GM21526 (cell line): ENCODE measurements at regions not wholly inside any gene's neighbourhood (a gene's known extent, or its start where the extent isn't known, plus 50 kb on each side); places are given as distances from the start of the nearest gene placed in this dataset.

Experiments
- ATAC-seq: cut with Tn5 transposase; IDR thresholded peaks from one replicate; pipeline ENCODE4 v1.9.1; 2021; ENCODE audit warnings: moderate library complexity; ENCODE audit not compliant: unreplicated experiment, low FRiP score

DNA sequence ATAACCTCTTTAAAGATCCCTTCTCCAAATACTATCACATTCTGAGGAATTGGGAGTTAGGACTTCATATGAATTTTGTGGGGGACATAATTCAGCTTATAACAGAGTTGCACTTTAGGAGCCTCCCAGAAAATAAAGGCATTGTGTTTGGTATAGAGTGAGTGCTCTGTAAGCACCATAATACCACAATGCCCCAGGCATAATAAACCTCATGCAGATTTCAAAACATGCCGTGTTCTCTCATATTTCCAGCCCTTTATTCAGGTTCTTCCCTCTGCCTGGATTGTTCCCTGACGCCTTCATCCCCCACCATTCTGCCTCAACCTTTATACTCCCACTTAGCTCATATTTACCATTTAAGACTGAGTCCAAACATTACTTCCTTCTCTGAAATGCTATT, 398.8 kb upstream of the FAT3 start:
- ATAC-seq = no peak

- no peak for ATAC-seq
Measured at GRCh38 chr11:91823252-91823830, 401.3 kb upstream of the FAT3 start.

DNA sequence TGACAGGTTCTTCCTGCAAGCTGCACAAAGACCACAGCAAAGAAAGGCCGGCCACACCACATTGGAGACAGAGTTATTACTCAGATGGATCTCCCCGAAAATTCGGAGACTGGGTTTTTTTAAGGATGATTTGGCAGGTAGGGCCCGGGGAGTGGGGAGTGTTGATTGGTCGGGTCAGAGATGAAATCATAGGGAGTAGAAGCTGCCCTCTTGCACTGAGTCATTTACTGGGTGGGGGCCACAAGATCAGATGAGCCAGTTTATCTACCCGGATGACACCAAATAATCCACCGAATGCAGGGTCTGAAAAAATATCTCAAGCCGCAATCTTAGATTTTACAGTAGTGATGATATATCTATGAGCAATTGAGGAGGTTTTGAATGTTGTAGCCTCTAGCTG, 401.8 kb upstream of the FAT3 start:
- ATAC-seq = no peak

DNA sequence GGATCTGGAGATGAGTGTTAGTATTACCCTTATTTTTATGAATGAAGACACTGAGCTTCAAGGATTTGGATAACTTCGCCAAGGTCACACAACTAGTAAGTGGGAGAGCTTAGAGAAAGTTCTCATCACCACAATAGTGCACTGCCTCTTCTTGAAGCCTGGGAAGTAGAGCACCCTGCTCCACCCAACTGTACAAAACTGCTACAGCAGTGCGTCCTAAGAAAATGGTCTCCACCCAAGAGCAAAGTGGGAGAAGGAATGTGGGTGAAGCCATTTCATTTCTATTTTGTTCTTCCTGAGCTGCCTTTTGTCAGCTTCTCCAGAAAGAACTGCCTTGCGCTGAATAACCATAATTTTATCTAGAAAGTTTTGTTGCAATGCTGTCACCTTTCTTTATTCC, 403.9 kb upstream of the FAT3 start:
- no peak for ATAC-seq

DNA sequence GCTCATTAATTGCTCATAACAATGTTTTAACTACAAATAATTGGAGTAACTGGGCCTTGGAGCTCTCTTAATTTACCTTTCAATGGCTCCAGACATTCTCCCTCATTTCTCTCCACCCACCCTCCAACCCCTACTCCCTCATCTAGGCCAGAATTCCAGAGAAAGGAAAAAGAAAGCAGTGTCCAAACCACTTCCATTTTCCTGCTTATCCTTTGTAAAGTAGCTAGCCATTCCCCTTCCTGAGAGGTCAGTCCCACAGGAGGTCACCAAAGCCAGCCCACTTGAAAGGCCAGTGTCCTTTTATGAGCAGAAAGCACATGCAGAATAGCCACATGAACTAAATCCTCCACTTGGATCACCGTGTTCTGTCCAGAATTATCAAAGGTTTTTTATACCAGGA, 404.8 kb upstream of the FAT3 start:
- ATAC-seq = no peak

- no peak for ATAC-seq
Measured at GRCh38 chr11:91819195-91819594, 405.4 kb upstream of the FAT3 start.

GRCh38 chr11:91817996-91818395, 406.6 kb upstream of the FAT3 start:
- no peak for ATAC-seq

DNA sequence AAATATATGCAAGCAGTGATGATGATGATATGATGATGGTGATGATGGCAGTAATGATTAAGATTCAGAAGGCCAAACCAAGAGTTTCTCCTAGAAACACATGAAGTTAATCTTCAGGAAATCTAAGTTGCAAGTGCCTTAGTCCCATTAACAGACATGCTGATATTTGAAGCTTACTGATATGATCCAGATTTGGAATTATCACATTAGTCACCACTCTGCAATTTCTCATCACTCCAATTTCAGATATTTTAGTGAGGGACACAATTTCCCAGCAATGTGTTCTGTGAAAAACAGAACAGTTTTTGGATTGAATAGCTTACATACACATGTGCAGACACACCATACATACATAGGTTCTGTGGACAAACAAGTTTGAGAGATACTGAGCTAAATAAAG, 411.4 kb upstream of the FAT3 start:
- ATAC-seq = no peak

DNA sequence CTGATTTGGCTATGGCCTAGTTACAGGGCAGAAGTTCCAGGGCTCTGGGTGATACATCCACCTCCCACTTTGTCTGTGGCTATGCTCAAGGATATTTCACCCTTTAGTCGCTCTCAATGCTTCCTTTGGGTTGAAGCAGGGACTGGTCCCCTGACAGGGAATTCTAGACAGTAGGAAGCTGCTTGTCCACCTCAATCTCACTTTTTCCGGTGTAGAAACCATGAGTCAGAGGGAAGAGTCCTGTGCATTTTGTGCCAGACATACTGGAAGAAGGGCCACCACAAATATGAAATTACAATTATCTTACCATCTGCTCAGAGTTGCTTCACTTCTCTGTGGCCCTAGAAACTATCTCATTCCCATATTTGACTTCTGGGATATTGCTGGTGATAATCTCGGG, 413.7 kb upstream of the FAT3 start:
- no peak for ATAC-seq

GRCh38 chr11:91805293-91805692, 419.3 kb upstream of the FAT3 start:
- no peak for ATAC-seq

DNA sequence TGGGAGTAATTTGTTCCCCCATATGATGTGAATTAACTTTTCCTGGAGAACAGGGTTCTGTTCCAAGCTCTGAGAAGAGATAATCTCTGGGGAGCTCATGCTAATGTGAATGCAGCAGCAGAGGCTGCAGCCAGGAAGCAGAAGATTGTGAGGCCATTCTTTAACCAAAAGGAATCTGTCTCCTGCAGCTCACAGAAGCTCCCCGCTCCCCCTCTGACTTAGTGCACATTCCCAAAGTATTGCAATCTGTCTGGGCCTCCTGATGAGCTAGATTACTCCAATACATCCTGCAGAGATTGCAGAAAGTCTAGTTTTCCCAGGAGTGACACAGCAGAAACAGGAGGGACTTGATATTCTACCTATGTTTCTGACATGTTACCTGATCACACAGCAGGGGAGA, 420.6 kb upstream of the FAT3 start:
- ATAC-seq = no peak

DNA sequence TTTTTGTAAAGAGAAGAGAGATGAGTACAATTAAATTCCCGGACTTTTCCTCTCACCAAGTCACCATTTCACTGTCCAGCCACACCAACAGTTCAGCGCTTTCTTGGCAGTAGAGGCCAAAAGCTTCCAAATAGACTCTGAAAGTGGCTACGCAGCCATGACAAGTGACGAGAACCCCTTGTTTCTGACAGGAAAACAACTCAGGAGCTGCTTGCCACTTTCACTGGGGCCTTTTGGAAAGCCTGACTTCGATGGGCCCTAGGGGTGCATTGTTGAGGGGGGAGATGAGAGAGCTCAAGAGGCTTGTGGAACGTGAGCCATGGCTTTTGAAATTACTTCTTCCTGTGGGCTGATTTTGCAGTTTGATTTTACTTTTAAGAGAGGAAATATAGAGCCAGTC, 422.1 kb upstream of the FAT3 start:
- ATAC-seq = no peak

DNA sequence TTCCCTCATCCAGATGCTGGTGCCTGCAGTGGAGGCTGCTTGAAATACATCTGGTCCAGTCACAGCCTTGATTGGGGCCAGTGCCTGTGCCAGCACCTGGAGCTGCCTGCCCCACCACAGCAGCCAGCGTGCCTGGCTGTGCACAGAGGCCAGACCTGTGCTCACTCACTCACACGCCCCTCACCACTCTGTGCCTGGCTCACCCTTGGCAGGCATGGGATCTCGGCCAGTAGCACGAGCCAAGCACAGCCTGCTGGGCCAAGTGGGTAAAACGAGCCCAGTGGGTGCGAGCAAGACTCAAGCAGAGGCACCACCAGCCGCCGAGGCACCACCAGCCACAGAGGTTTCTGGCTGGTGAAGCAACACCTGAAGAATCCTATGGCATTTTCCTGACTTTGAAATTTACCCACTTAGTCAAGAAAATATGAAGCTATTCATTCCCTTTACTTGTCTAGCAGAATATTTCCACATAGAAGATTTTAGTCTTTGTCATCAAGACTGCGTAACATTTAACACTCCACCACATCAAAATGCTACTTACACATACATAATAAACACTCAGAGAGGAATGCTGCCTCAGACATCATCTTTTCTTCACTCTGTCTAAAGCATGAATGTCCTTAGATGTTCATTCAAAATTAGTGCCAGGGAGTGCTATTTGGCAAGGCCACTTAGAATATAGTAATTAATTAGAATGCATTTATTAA, 424.3 kb upstream of the FAT3 start:
- ATAC-seq = no peak

DNA sequence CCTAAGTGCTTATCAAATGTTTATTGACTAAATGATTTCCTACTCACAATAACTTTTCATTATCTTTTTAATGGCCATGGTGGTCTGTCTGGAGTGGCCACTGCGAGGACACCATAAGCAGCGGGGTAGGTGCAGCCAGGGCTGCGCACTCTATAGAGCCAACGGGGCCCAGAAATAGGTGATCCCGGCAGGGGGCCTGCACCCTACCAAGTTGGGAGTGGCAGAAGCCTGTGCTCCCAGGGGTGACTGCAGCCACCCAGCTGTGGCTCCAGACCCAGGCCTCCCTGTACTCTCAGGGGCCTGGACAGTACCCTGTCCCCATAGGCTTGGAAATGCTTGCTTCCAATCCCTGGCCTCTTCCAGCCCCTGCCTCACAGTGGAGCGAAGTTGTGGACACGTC, 426.4 kb upstream of the FAT3 start:
- ATAC-seq = no peak

DNA sequence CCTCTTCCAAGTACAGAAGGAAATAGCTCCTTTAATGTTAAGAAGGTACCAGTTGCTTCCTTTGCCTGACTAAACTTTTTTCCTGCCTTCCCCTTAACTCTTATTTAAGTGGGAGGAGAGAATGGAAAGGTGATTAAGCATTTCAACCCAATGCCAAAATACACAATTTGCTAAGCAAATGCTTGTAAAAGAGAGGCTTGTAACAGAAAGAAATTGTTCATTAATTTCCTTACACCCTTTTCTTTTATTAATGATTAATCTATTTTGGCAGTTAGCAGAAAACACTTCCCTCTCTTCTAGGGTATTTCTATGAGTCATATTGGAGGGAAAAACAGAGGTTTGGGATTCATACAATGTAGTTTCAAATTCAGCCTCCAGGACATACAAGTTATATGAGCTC, 427.6 kb upstream of the FAT3 start:
- no peak for ATAC-seq

- ATAC-seq = no peak
Measured at GRCh38 chr11:91795139-91795887, 429.3 kb upstream of the FAT3 start.

DNA sequence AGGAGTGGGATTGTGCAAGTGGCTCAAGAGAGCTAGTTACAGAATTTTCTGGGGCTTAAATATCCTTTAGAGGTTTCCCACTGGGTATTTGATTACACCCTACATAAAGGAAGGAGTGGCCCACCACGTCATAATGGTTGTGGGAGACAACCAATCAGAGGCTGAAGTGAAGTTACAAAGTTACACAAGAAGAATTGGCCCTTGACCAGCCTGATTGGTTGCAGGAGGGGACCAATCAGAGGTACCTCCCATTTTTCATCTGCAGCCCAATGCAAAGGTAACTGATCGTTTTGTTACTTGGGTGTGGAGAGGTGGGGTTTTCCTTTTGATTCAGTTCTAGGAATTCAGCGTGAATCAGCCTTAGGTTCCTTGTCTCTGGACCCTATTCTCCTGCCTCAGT, 430.5 kb upstream of the FAT3 start:
- ATAC-seq = no peak

- no peak for ATAC-seq
Measured at GRCh38 chr11:91792779-91793262, 431.8 kb upstream of the FAT3 start.

GRCh38 chr11:91791171-91791468, 433.5 kb upstream of the FAT3 start:
- ATAC-seq = no peak

- no peak for ATAC-seq
Measured at GRCh38 chr11:91790346-91791170, 434.1 kb upstream of the FAT3 start.

- no peak for ATAC-seq
Measured at GRCh38 chr11:91788764-91789163, 435.9 kb upstream of the FAT3 start.
